HCT116 (cell line): ENCODE measurements at regions not wholly inside any gene's neighbourhood (a gene's known extent, or its start where the extent isn't known, plus 50 kb on each side); places are given as distances from the start of the nearest gene placed in this dataset.

ENCODE experiments used
- CBX3 ChIP-seq: IDR thresholded peaks from 2 replicates; pipeline ENCODE4 v1.6.1; 2012; ENCODE audit warnings: low read depth
- CTCF ChIP-seq, 3 experiments: fragments of 200-600 bp in 1 of 3; sonication (generic) in 1 of 3; IDR thresholded peaks in 2 of 3; conservative IDR thresholded peaks in 1 of 3; 2 replicates each; pipeline ENCODE4 v1.5.1; 2012 to 2017; ENCODE audit warnings: low read depth in 2 of 3, low read length in 2 of 3, antibody characterized with exemption in 1 of 3, borderline replicate concordance in 1 of 3, control low read depth in 1 of 3, mild to moderate bottlenecking in 1 of 3, mixed read lengths in 1 of 3, mixed run types in 1 of 3, moderate library complexity in 1 of 3; ENCODE audit not compliant: insufficient read depth in 1 of 3
- EZH2phosphoT487 ChIP-seq: fragments of 200-600 bp; IDR thresholded peaks from 2 replicates; pipeline ENCODE4 v1.6.1; 2018; ENCODE audit warnings: antibody characterized with exemption, borderline replicate concordance
- MAX ChIP-seq: IDR thresholded peaks from 2 replicates; pipeline ENCODE4 v1.6.1; 2012
- POLR2A ChIP-seq: IDR thresholded peaks from 2 replicates; pipeline ENCODE4 v1.7.0; 2011; ENCODE audit warnings: borderline replicate concordance; ENCODE audit not compliant: insufficient read depth, insufficient read length; ENCODE audit errors: extremely low read depth
- SP1 ChIP-seq: IDR thresholded peaks from 2 replicates; pipeline ENCODE4 v1.6.1; 2012; ENCODE audit warnings: low read depth

- no peak for TF ChIP-seq EZH2phosphoT487
- TF ChIP-seq POLR2A = no peak
- TF ChIP-seq SP1 = no peak
- TF ChIP-seq CTCF (IDR thresholded peaks at IDR 0.05 in 2 of 3, conservative IDR thresholded peaks at IDR 0.05 in 1 of 3; ENCODE audit: borderline replicate concordance in 1 of 3, insufficient read depth in 1 of 3, low read depth in 2 of 3, low read length in 2 of 3) = no peak
- no peak for TF ChIP-seq MAX
- TF ChIP-seq CBX3 = no peak
Measured at GRCh38 chr14:87643005-87643404, 350.0 kb downstream of the GALC start.
